H1 (cell line): ENCODE measurements at regions not wholly inside any gene's neighbourhood (a gene's known extent, or its start where the extent isn't known, plus 50 kb on each side); places are given as distances from the start of the nearest gene placed in this dataset.

Source experiments
- CTCF ChIA-PET: fragments of 300-600 bp; sonication (Branson Sonifier 250); formaldehyde crosslinking; loops from one replicate; lab custom pipeline; 2021; ENCODE audit not compliant: partially characterized antibody; lab: Charles Lee
- POLR2A ChIA-PET: fragments of 300-600 bp; sonication (Branson Sonifier 250); formaldehyde crosslinking; loops from one replicate; lab custom pipeline; 2021; ENCODE audit warnings: inconsistent platforms; ENCODE audit not compliant: partially characterized antibody; lab: Charles Lee
- DNase-seq, 2 experiments: peaks; one replicate each; pipeline versions ENCODE4 v3.0.0 to v3.0.0-alpha.2; 2010 to 2022; ENCODE audit warnings: low spot score in 2 of 2, low read depth in 1 of 2, mixed read lengths in 1 of 2
- FAIRE-seq: peaks from 2 replicates; lab custom pipeline; 2011; peaks lifted over from hg19 to GRCh38; lab: Jason Lieb, UNC
- H2AFZ ChIP-seq: 2 replicates; pipeline ENCODE4 v1.8.1; 2012; ENCODE audit warnings: low read length, inconsistent platforms
- H2AK5ac ChIP-seq: 2 replicates; pipeline ENCODE4 v1.6.1; 2013; ENCODE audit warnings: low read depth, low read length
- H2BK120ac ChIP-seq: replicated peaks from 2 replicates; pipeline ENCODE3; 2013; ENCODE audit warnings: low read depth, low read length, inconsistent platforms
- H2BK12ac ChIP-seq: 2 replicates; pipeline ENCODE4 v1.6.1; 2013; ENCODE audit warnings: low read depth, low read length
- H2BK15ac ChIP-seq: 2 replicates; pipeline ENCODE4 v1.6.1; 2013; ENCODE audit warnings: low read length
- H2BK20ac ChIP-seq: 2 replicates; pipeline ENCODE4 v1.6.1; 2013; ENCODE audit warnings: low read length
- H2BK5ac ChIP-seq: 2 replicates; pipeline ENCODE4 v1.6.1; 2013; ENCODE audit warnings: low read depth, low read length
- H3K14ac ChIP-seq: 2 replicates; pipeline ENCODE4 v1.6.1; 2013; ENCODE audit warnings: inconsistent platforms; ENCODE audit not compliant: insufficient read length
- H3K18ac ChIP-seq: 2 replicates; pipeline ENCODE4 v1.6.1; 2013; ENCODE audit warnings: low read length; ENCODE audit errors: extremely low read depth
- H3K23ac ChIP-seq: 2 replicates; pipeline ENCODE4 v1.6.1; 2013; ENCODE audit warnings: inconsistent platforms; ENCODE audit not compliant: insufficient read length
- H3K23me2 ChIP-seq: 2 replicates; pipeline ENCODE4 v1.6.1; 2013; ENCODE audit warnings: low read depth, low read length
- H3K27ac ChIP-seq: 2 replicates; pipeline ENCODE4 v1.6.1; 2011; ENCODE audit warnings: low read depth, low read length, inconsistent platforms
- H3K27me3 ChIP-seq, 4 experiments: replicated peaks in 1 of 4; 1 replicate in 1 of 4; 2 replicates in 3 of 4; pipeline versions ENCODE4 v1.6.1 to v1.8.1; 2011 to 2013; ENCODE audit warnings: low read length in 3 of 4, mild to moderate bottlenecking in 3 of 4, inconsistent platforms in 2 of 4, mixed read lengths in 2 of 4, moderate library complexity in 1 of 4; ENCODE audit not compliant: control insufficient read depth in 3 of 4, insufficient read depth in 3 of 4; ENCODE audit errors: extremely low read depth in 1 of 4
- H3K36me3 ChIP-seq, 4 experiments: 2 replicates each; pipeline versions ENCODE4 v1.6.1 to v1.8.1; 2011 to 2013; ENCODE audit warnings: mild to moderate bottlenecking in 4 of 4, low read length in 3 of 4, moderate library complexity in 2 of 4, control low read depth in 1 of 4, inconsistent platforms in 1 of 4; ENCODE audit not compliant: insufficient read depth in 4 of 4, control insufficient read depth in 2 of 4
- H3K4ac ChIP-seq: replicated peaks from 2 replicates; pipeline ENCODE3; 2013; ENCODE audit warnings: low read length, low read depth, mixed read lengths, inconsistent platforms; ENCODE audit not compliant: insufficient read length
- H3K4me1 ChIP-seq, 4 experiments: replicated peaks in 1 of 4; 1 replicate in 1 of 4; 2 replicates in 3 of 4; pipeline versions ENCODE4 v1.6.1 to v1.8.1; 2011 to 2013; ENCODE audit warnings: low read length in 3 of 4, inconsistent platforms in 2 of 4, mixed read lengths in 1 of 4; ENCODE audit not compliant: insufficient read depth in 4 of 4, control insufficient read depth in 3 of 4
- H3K4me2 ChIP-seq, 2 experiments: 2 replicates each; pipeline versions ENCODE4 v1.6.1 to v1.8.1; 2011 to 2013; ENCODE audit warnings: low read depth in 2 of 2, low read length in 2 of 2, control low read depth in 1 of 2, inconsistent platforms in 1 of 2, mild to moderate bottlenecking in 1 of 2; ENCODE audit not compliant: insufficient read depth in 1 of 2
- H3K4me3 ChIP-seq, 4 experiments: fragments of 200-600, 300-600 bp in 1 of 4; sonication (generic), shearing (Covaris generic), sonication (Bioruptor Twin) in 1 of 4; 2 replicates each; pipeline versions ENCODE4 v1.5.1 to v1.8.1; 2011 to 2016; ENCODE audit warnings: low read length in 4 of 4, low read depth in 3 of 4, control low read depth in 2 of 4, inconsistent platforms in 2 of 4, mild to moderate bottlenecking in 2 of 4, mixed read lengths in 1 of 4, moderate library complexity in 1 of 4; ENCODE audit not compliant: insufficient read depth in 2 of 4; ENCODE audit errors: extremely low read depth in 1 of 4
- H3K56ac ChIP-seq: replicated peaks from 2 replicates; pipeline ENCODE3; 2013; ENCODE audit warnings: low read depth, mild to moderate bottlenecking, mixed read lengths, low read length, inconsistent platforms; ENCODE audit not compliant: insufficient read length
- H3K79me1 ChIP-seq: 2 replicates; pipeline ENCODE4 v1.6.1; 2013; ENCODE audit warnings: low read depth, low read length, control low read depth
- H3K79me2 ChIP-seq, 2 experiments: 2 replicates each; pipeline versions ENCODE4 v1.6.1 to v1.8.1; 2012 to 2013; ENCODE audit warnings: low read length in 2 of 2, mild to moderate bottlenecking in 2 of 2, inconsistent platforms in 1 of 2; ENCODE audit not compliant: insufficient read depth in 2 of 2, control insufficient read depth in 1 of 2
- H3K9ac ChIP-seq, 4 experiments: replicated peaks in 1 of 4; 1 replicate in 1 of 4; 2 replicates in 3 of 4; pipeline versions ENCODE4 v1.6.1 to v1.8.1; 2011 to 2013; ENCODE audit warnings: low read depth in 3 of 4, low read length in 3 of 4, control low read depth in 2 of 4, mild to moderate bottlenecking in 2 of 4, moderate library complexity in 2 of 4, inconsistent platforms in 1 of 4; ENCODE audit errors: extremely low read depth in 1 of 4
- H3K9me3 ChIP-seq, 2 experiments: 2 replicates each; pipeline versions ENCODE4 v1.6.1 to v1.8.1; 2012 to 2013; ENCODE audit warnings: mild to moderate bottlenecking in 2 of 2, moderate library complexity in 2 of 2, control low read depth in 1 of 2, inconsistent platforms in 1 of 2, low read depth in 1 of 2, low read length in 1 of 2, mixed read lengths in 1 of 2; ENCODE audit not compliant: insufficient read depth in 2 of 2
- H4K20me1 ChIP-seq, 2 experiments: replicated peaks in 1 of 2; 2 replicates each; pipeline versions ENCODE3 to v1.8.1; 2011 to 2013; ENCODE audit warnings: inconsistent platforms in 2 of 2, low read length in 2 of 2, mild to moderate bottlenecking in 1 of 2; ENCODE audit not compliant: insufficient read depth in 2 of 2, control insufficient read depth in 1 of 2
- H4K5ac ChIP-seq: 2 replicates; pipeline ENCODE4 v1.6.1; 2013; ENCODE audit warnings: low read length, low read depth, mixed read lengths, inconsistent platforms; ENCODE audit not compliant: insufficient read length
- H4K8ac ChIP-seq: 2 replicates; pipeline ENCODE4 v1.8.0; 2013; ENCODE audit warnings: mild to moderate bottlenecking, moderate library complexity, low read length, inconsistent platforms; ENCODE audit not compliant: insufficient read depth; ENCODE audit errors: extremely low read depth
- H4K91ac ChIP-seq: replicated peaks from 2 replicates; pipeline ENCODE3; 2013; ENCODE audit warnings: low read length, mixed read lengths, inconsistent platforms; ENCODE audit not compliant: insufficient read length
- CHD2 ChIP-seq: IDR thresholded peaks from 2 replicates; pipeline ENCODE4 v1.6.1; 2012; ENCODE audit warnings: low read length, improper control_type of control experiment
- EGR1 ChIP-seq: IDR thresholded peaks from 2 replicates; pipeline ENCODE4 v1.6.1; 2011; ENCODE audit warnings: low read depth, low read length, borderline replicate concordance
- GABPA ChIP-seq: IDR thresholded peaks from 2 replicates; pipeline ENCODE4 v1.6.1; 2011; ENCODE audit warnings: mild to moderate bottlenecking, low read length, moderate library complexity, borderline replicate concordance; ENCODE audit not compliant: insufficient read depth
- GTF2F1 ChIP-seq: IDR thresholded peaks from 2 replicates; pipeline ENCODE4 v1.6.1; 2012; ENCODE audit warnings: low read depth, low read length, improper control_type of control experiment, borderline replicate concordance
- JUND ChIP-seq: IDR thresholded peaks from 2 replicates; pipeline ENCODE4 v1.6.1; 2011; ENCODE audit warnings: mild to moderate bottlenecking, improper control_type of control experiment, low read length
- KDM4A ChIP-seq: IDR thresholded peaks from one replicate; pipeline ENCODE4 v1.7.1; 2012; ENCODE audit warnings: low read depth, mild to moderate bottlenecking, moderate library complexity, low read length, inconsistent platforms; ENCODE audit not compliant: severe bottlenecking
- POLR2AphosphoS5 ChIP-seq: IDR thresholded peaks from 2 replicates; pipeline ENCODE4 v1.6.1; 2011; ENCODE audit warnings: low read depth, low read length
- SIRT6 ChIP-seq: IDR thresholded peaks from one replicate; pipeline ENCODE4 v1.7.1; 2012; ENCODE audit warnings: low read length, inconsistent platforms
- SIX5 ChIP-seq: IDR thresholded peaks from 2 replicates; pipeline ENCODE4 v1.6.1; 2011; ENCODE audit warnings: mild to moderate bottlenecking, low read depth, low read length
- SP1 ChIP-seq: IDR thresholded peaks from 2 replicates; pipeline ENCODE4 v1.6.1; 2011; ENCODE audit warnings: low read depth, low read length
- TAF1 ChIP-seq: IDR thresholded peaks from 2 replicates; pipeline ENCODE4 v1.6.1; 2011; ENCODE audit warnings: mild to moderate bottlenecking, low read depth, low read length
- TAF7 ChIP-seq: optimal IDR thresholded peaks from 2 replicates; pipeline ENCODE3; 2011; ENCODE audit warnings: low read depth, mild to moderate bottlenecking, inconsistent platforms, low read length, moderate library complexity, borderline replicate concordance
- TCF12 ChIP-seq: IDR thresholded peaks from 2 replicates; pipeline ENCODE4 v1.6.1; 2011; ENCODE audit warnings: low read depth, mild to moderate bottlenecking, low read length
- WGBS, 2 experiments: shearing (Covaris generic) in 1 of 2; methylation state at CpG; one replicate each; pipeline versions ENCODE4 v1.1.6 to v1.1.7; 2013 to 2015; ENCODE audit warnings: low lambda C conversion rate in 2 of 2, mixed read lengths in 2 of 2, inconsistent platforms in 1 of 2, low coverage in 1 of 2, missing lambda C conversion rate in 1 of 2; ENCODE audit not compliant: insufficient replicate concordance in 2 of 2, insufficient coverage in 1 of 2, insufficient read length in 1 of 2; ENCODE audit errors: extremely low coverage in 1 of 2, missing lambda C conversion rate in 1 of 2; 5-methylcytosine and 5-hydroxymethylcytosine counted together
- TF ChIP-seq, protein P1 (sequence below): IDR thresholded peaks from 2 replicates; pipeline ENCODE4 v1.6.1; 2011; ENCODE audit warnings: low read length, improper control_type of control experiment

DNA sequence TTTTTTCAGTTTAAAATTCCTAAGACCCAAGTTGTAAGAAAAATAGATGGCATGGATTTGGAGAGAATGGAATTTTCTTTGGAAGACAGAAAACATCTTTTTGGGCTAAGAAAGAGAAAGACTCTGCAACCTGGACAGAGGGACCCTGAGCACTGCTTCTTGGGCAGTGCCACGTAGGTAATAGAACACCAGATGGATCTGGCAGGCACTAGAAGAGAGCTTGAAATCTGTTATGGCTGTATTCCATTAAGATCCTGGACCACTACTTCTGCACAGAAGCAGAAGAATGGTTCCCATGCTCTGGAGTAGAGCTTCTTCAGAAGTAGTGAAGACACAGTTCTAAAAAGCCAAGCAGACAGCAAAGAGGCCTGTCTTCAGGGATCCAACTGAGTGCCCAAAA, 306.4 kb upstream of the CD180 start:
- no peaks in the 10 kb centered on the region for H3K79me2 ChIP-seq
- 0 out of 2 replicates have a peak overlapping the region, but pooled peaks have one; percentile 18 for H2AFZ ChIP-seq
- H3K4me3 ChIP-seq: no peak overlapping the region
- H3K14ac ChIP-seq: no peak overlapping the region
- 88% methylated on average over 1 of the region's 1 CpG; no CpG with 5 or more reads in 1 of the 2 experiments for WGBS, 2 experiments
- ChIA-PET CTCF (interaction anchor here (0.9 to 1.6 kb wide), 2 partner anchors 8 to 257 kb away, joined by 4 to 7 read pairs; no protein-coding TSS in a partner anchor), POLR2A (no interaction called here)
- DNase-seq (no peak), FAIRE-seq (no peak)
- H2BK15ac ChIP-seq: no peak overlapping the region
- H3K18ac ChIP-seq: no peak overlapping the region
- TF ChIP-seq TAF1 (no peak), KDM4A (no peak), TAF7 (no peak), CHD2 (no peak), TCF12 (no peak), EGR1 (no peak), SIX5 (no peak), SP1 (no peak), GTF2F1 (no peak), JUND (no peak), GABPA (no peak), POLR2AphosphoS5 (no peak), SIRT6 (no peak)
- TF ChIP-seq, protein P1, sequence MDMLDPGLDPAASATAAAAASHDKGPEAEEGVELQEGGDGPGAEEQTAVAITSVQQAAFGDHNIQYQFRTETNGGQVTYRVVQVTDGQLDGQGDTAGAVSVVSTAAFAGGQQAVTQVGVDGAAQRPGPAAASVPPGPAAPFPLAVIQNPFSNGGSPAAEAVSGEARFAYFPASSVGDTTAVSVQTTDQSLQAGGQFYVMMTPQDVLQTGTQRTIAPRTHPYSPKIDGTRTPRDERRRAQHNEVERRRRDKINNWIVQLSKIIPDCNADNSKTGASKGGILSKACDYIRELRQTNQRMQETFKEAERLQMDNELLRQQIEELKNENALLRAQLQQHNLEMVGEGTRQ: no peak
- no peak overlapping the region for H3K56ac ChIP-seq
- no peaks in the 10 kb centered on the region for H3K79me1 ChIP-seq
- no peaks in the 10 kb centered on the region for H3K36me3 ChIP-seq
- H3K4me1 ChIP-seq: no peaks in the 10 kb centered on the region
- no peak overlapping the region for H3K4ac ChIP-seq
- H2BK12ac ChIP-seq: no peak overlapping the region
- H2AK5ac ChIP-seq: no peak overlapping the region
- peaks cover 0 to 5% of the 10 kb centered on the region in 2 experiments; a peak in 1 of 4 replicates for H3K9me3 ChIP-seq
- H3K23ac ChIP-seq: no peak overlapping the region
- H3K27me3 ChIP-seq: no peaks in the 10 kb centered on the region
- H4K91ac ChIP-seq: no peak overlapping the region
- H3K9ac ChIP-seq: no peak overlapping the region
- H4K20me1 ChIP-seq: no peaks in the 10 kb centered on the region
- H2BK120ac ChIP-seq: no peak overlapping the region
- H3K27ac ChIP-seq: no peak overlapping the region
- H4K8ac ChIP-seq: no peak overlapping the region
- no peak overlapping the region for H2BK5ac ChIP-seq
- no peaks in the 10 kb centered on the region for H3K23me2 ChIP-seq
- no peak overlapping the region for H4K5ac ChIP-seq
- no peak overlapping the region for H3K4me2 ChIP-seq
- no peak overlapping the region for H2BK20ac ChIP-seq
